Left renal pelvis (tissue), 4 donors: ENCODE measurements at regions not wholly inside any gene's neighbourhood (a gene's known extent, or its start where the extent isn't known, plus 50 kb on each side); places are given as distances from the start of the nearest gene placed in this dataset.

Experiments
- DNase-seq, 4 donors: peaks; one replicate each; pipeline ENCODE4 v3.0.0-alpha.2; 2013; ENCODE audit warnings: low read depth in 4 of 4, low spot score in 3 of 4

DNA sequence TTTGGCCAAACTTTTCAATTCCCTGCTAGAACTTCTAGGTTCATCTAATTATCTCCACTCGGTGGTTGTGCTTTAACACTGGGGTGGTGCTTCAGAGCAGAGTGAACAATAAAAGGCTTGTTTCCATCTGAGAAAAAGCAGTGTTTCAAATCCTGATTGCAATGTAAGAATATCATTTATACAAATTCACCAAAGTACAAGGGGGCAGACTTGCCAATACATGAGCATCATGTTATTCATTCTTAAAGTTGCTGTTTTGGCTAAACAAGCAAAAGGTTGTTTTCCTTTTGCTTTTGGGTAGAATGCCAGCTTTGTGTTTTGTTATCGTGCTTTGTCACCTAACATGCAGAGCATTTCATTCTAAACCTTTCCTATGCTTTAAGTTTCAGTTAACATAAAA, 78.5 kb upstream of the UBAC2 start:
- no peak for DNase-seq

DNA sequence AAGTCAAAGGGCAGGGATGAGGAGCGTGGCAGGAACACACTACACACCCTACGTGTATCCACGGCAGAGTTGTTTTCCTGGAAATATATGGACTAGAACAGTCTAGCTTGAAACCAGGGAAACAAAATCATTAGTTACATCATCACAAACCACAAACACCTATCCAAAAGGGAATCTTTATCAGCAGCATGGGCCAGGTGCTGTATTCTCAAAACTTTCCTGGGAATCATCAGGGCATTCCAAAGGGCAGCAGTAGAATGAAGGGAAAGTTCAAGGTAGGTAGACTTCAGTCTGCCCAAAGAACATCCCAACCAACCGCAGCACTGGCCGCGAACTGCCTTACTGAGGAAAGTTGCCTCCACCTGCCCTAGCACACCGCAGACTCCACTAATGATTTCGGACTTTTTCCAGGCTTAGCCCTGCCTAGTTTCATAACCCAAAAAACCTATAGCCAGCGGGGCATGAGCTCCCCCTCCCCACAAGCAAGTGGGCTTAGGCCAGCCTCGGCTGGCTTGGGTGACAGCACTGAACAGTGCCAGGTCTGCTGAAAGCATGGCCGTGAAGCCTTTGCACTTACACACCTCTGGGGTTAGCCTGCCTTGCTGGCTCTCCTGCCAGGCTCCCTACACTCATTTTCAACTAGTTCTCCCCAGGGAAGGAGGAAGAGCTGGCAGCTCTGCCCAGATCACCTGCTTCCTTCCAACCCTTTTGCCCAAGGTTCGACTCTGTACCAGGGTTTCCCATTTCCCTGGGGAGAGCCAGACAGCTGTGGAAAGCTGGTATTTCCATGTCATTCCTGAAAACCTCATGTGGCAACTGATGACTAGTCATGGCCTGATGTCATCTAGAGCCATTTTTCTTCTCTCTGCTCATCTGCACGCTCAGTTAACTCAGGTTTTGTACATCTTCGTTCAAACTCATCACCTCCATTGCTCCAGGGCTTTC, 77.3 kb upstream of the UBAC2 start:
- DNase-seq = no peak

DNA sequence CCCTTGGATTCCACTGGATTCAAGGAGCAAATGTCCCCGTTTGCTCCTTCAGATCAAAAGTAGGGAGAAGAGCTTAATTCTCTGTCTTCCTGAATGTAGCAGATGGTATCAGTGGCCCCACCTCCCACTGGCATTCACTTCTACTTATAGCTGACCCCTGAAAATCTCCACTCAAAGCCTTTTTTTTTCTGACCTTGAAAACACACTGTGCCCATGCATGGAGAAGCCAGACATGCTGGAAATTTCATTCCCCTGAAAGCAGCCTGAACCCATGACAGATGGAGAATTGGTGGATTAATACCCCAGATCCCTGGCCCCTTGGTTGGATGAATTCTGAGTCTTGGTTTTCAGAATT, 76.6 kb upstream of the UBAC2 start:
- DNase-seq = no peak

DNA sequence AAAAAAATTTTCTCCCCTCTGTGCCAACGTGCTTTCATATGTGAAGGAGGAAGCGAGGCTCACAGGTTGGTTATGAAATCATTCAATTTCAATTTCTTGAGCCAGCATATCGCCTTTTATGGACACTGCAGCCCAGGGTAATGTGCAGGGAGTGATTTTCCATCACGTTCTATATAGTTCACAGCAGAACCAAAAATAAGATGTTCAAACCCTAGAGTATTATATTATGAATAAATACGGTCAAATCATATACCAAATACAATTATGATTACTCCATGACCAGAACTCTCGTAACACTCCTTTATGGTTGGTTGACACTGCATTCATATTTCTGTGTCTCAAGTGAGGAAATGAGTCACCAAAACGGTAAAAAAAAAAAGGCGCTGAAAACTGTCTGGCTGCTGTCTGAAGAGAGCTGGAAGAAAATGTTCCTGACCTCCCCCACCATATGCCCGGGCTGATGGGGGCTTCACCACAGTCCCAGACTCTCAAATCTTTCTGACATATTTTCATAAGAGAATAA, 75.8 kb upstream of the UBAC2 start:
- DNase-seq = no peak

DNA sequence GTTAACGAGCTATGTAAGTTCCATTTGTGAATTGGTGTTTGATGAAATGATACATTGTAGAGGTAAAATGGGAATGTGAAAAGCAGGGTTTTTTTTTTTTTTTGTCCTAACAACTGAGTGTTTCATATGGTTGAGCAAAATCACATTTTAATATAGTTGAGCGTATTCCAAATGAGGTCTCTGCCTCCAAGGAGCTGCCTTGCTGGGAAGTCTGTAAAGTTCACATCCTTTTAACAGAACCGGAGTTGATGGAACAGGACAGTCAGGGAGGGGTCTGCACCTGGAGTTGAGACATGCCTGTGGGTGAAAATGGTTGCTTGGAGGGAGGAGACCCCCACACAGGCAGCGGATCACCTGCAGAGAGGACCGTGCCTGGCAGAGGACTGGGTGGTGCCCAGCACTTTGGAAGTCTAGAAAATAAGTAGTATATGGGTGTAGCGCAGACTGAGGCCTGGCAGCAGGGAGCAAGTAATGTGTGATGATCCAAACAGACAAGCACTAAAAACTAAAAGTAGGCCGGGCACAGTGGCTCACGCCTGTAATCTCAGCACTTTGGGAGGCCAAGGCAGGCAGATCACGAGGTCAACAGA, 75.2 kb upstream of the UBAC2 start:
- DNase-seq = no peak

DNA sequence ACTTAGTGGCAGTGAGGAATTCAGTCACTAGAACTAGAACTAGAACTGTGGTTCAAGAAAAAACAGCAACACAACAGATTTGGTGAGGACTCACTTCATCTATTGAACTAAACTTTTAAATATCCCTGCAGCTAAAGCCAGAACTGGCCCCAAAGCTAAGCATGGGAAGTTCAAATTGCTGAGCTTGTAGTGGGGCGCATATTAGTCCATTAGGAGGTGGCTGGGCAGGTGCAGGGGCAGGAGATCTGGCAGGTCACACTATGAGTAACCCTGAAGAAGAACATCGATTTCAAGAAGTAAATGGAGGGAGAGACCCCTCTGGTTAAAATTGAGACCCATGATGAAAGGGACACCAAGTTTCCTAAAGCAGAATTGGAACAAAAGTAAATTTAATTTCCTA, 73.8 kb upstream of the UBAC2 start:
- DNase-seq = no peak

DNA sequence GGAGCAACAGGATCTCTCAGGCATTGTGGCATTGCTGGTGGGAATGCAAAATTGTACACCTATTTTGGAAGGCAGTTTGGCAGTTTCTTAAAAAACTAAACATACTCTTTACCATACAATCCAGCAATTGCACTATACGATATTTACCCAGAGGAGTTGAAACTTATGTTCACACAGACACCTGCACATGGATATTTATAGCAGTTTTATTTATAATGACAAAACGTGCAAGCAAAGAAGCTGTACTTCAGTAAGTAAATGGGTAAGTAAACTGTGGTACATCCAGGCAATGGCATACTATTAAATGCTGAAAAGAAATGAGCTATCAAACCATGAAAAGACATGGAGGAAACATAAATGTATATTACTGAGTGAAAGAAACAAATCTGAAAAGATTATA, 71.6 kb upstream of the UBAC2 start:
- DNase-seq = no peak

DNA sequence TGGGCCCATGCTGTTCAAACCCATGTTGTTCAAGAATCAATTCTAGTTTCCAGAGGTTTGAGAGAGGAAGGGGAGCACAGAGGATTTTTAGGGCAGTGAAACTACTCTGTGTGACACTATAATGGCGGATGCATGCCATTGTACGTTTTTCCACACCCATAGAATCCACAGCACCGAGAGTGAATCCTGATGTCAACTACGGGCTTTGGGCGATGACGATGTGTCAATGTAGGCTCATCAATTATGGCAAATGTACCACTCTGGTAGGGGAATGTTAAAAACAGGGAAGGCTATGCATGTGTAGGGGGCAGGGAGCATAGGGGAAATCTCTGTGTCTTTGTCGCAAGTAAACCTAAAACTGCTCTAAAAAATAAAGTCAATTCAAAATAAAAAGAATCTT, 70.7 kb upstream of the UBAC2 start:
- DNase-seq = no peak

DNA sequence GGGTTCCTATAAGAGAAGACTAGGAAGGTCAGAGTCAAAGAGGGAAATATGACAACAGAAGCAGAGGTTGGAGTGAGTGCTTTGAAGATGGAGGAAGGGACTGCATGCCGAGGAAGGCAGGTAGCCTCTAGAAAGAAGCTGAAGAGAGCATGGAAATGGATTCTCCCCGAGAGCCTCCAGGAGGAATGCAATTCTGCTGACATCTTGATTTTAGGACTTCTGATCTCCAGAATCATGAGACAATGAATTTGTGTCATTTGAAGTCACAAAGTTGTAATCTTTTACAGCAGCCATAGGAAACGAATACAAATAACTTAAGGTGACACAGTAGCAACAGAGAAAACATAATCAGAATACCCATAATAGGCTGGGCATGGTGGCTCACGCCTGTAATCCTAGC, 69.2 kb upstream of the UBAC2 start:
- DNase-seq = no peak

DNA sequence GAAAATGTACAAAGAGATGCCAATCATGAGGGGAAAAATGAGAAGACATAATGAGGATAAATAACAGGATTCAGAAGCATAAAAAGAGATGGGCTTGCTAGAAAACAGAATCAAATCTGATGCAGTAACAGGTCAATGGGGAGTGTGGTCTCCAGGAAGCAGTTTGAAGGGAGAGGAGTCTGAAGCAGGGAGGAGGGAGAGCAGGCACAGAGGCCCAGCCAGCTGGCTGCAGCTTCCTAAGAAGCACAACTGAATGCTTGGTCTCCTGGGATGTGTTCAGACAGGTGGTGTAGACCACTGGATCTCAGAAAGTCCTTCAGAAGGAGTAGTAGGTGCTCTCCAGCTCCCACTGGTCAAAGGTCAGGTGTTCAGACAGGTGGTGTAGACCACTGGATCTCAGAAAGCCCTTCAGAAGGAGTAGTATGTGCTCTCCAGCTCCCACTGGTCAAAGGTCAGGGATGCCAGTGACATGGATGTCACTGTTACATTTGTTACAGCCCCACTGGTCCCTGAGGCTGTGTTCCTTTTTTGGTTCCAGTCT, 68.3 kb upstream of the UBAC2 start:
- DNase-seq = no peak

DNA sequence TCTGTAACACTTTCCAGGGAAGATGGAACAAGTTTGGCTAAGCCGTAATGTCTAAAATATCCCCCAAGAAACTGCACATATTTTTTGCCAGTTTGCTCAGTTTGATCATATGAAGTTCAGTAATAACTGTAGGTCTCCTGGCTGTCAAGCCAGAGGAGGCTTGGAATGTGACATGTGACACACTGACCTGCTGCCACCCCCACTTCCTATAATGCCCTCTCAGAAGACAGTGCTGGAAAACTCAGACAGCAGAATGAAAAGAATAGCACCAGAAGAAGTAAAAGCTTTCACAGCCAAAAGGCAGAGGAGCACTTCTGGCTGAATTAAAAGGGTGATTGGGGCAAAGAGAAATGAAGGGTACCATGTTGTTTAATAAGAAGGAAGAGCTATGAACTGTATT, 67.4 kb upstream of the UBAC2 start:
- no peak for DNase-seq

DNA sequence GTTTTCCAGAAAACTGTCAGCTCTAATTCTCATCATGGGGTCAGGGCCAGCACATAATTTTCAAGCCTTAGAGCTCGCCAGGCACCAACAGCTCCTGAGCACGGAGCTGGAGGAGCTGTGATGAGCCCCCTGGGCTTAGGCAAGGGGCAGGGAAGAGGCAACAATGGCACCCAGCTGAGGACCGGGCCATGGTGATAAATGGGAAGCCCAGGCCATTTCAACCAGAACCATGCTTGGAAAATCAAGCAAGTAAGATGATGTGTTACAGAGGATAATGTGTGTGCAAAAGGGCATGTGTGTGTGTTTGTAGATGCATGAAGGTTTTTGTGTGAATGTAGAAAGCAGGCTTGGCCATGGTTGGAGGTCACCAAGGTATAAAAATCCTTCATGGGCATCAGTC, 66.8 kb upstream of the UBAC2 start:
- DNase-seq = no peak

DNA sequence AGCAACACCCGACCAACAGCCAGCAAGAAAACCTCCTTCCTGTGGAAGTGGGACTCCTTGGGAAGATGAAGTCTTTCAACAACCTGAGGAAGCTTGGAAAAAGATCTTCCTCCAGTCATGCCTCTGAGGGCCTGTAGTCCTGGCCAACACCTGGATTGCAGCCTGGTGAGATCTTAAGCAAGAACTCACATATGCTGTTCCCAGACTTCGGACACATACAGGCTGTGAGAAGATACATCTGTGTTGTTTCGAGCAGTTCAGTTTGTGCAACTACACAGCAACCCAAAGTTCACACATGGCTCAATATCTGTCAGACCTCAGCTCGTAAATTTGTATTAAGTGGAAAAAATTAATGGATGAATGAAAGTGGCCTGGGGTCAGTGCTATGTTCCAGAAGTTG, 65.1 kb upstream of the UBAC2 start:
- DNase-seq = no peak

DNA sequence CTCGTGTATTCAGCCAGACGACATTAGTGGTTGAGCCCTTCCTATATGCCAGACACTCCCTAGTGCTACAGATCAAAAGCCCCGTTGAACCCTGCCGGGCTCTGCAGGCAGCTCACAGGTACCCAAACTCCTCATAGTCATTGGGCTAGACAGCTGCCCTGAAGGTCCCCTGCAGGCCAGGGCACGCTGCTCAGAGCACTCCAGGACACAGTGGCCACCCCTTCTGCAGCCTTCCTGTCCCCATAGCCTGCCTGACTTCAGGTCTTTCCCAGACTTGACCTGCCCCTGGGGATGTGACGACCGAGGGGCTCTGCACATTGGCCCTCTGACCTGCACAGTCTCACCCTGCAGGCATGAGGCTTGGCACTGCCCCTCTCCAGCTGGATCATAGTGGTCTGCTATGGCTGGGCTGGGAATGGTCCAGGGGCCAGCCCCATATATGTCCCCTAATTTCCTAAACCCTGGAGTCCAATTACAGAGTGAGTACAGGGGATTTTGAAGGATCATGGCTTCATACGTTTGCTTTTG, 64.2 kb upstream of the UBAC2 start:
- no peak for DNase-seq

DNA sequence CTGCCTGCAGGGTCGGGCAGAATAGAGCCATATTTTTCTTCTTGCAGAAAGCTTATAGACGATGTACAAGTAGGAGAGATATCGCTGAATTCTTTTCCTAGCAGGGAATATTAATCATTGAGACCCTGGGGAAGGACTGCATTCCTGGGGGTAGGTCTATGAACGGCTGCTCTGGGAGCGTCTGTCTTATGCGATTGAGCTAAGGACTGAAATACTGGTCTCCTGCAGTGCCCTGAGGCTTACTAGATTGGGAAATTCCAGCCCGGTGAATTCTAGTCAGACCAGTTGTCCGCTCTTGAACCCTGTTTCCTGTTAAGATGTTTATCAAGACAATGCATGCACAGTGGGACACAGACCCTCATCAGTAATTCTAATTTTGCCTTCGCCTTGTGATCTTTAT, 59.8 kb upstream of the UBAC2 start:
- DNase-seq = no peak

DNA sequence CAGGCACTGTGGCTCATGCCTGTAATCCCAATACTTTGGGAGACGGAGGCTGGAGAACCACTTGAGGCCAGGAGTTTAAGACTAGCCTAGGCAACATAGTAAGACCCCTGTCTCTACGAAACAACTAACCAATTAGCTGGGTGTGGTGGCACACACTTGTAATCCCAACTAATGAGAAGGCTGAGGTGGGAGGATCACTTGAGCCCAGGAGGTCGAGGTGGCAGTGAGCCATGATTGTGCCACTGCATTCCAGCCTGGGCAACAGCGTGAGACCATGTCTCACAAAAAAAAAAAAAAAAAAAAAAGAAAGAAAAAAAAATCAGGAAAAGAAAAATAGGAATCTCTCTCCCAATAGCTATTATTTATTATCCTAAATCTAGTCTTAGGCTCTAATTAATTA, 56.8 kb upstream of the UBAC2 start:
- no peak for DNase-seq

DNA sequence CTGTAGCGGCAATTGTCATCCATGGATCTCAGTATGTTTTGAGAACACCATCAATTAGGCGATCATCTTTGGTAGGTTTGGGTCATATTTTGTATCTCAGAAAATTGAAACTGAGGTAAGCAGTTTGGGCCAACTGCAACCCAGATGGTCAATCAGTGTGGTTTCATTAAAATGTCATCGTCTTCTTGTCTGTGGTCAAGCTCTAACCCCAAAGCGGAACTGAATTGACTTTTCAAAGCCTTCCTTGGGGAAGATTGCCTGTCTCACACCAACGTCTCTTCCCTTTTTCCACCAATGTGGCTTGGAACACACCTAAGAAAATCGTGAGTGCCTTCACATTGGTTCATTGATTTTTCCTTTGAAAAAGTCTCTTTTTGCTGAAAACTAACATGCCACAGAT, 56.3 kb upstream of the UBAC2 start:
- DNase-seq = no peak

DNA sequence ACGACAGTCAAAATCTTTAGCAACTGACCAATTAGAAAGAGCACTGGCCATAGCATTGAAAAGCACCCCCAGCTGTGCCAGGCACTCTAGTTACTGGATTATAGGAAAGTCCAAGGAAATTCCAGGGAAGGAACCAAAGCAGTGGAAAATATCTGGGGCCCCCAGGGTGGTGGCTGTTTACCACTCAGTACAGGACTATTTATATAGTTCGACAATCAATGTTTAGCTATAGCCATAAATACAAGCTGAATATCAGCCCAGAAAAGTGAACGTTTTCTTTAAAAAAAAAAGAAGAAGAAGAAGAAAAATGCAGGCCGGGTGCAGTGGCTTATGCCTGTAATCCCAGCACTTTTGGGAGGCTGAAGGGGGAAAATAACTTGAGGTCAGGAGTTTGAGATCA, 55.2 kb upstream of the UBAC2 start:
- no peak for DNase-seq

DNA sequence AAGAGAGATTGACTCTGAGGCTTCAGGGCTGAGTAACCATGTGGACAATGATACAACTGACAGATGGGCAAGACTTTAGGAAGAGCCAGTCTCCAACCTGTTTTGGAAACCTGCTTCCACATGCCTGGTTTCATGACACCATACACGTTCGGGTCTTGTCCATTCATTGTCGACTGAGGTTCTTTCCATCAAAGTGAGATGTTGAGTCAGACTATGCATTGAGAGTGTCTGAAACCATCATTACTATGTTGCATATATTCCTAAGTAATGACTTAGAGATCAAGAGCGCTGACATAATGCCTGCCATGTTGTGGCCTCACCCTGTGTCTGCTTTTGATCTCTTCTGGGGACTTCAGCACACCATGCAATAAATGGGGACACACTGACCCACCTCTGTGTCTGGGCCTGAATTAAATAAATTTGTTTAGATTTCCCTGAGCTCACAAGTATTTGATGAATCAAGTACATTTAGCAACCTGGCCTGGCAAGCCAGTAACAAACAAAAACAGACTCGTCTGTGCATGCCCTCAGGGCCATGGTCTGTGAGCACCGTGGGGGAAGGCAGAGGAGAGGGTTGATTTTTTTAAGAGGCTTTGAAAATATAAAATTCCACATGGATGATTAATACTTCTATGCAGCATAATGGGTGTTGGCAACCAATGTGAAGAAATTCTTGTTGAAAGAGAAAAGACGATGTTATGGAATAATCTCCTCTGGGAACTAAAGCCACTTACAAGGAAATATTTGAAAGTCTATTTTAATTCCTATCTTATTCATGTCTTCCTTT, 49.9 kb upstream of the UBAC2 start:
- DNase-seq = no peak
